Thyroid gland (tissue), 4 donors: ENCODE measurements at regions not wholly inside any gene's neighbourhood (a gene's known extent, or its start where the extent isn't known, plus 50 kb on each side); places are given as distances from the start of the nearest gene placed in this dataset.

Experiments
- DNase-seq, 2 donors: peaks; one replicate each; pipeline ENCODE4 v3.0.0-alpha.2; 2019
- H3K27ac ChIP-seq, 3 donors: fragments of 200-600 bp; sonication (generic); 1 replicate in 2 of 3; 2 replicates in 1 of 3; pipeline ENCODE4 v1.5.1; 2016 to 2019; ENCODE audit warnings: mild to moderate bottlenecking in 1 of 3, moderate library complexity in 1 of 3
- H3K27me3 ChIP-seq: fragments of 200-600 bp; sonication (generic); one replicate; pipeline ENCODE4 v1.5.1; 2019
- H3K36me3 ChIP-seq, 2 donors: fragments of 200-600 bp; sonication (generic); one replicate each; pipeline ENCODE4 v1.5.1; 2016 to 2019
- H3K4me1 ChIP-seq, 2 donors: fragments of 200-600 bp; sonication (generic); one replicate each; pipeline ENCODE4 v1.5.1; 2017 to 2019
- H3K4me3 ChIP-seq, 3 donors: fragments of 200-600 bp; sonication (generic); replicated peaks in 1 of 3; 1 replicate in 2 of 3; 2 replicates in 1 of 3; pipeline ENCODE4 v1.5.1; 2016; ENCODE audit warnings: mild to moderate bottlenecking in 1 of 3
- H3K9me3 ChIP-seq: fragments of 200-600 bp; sonication (generic); one replicate; pipeline ENCODE4 v1.5.1; 2017
- CTCF ChIP-seq, 6 experiments: fragments of 200-600 bp in 3 of 6; fragments of 450-650 bp in 3 of 6; sonication (generic) in 3 of 6; IDR thresholded peaks; one replicate each; pipeline ENCODE4 v1.5.1; 2016 to 2019; ENCODE audit warnings: antibody characterized with exemption in 6 of 6, mild to moderate bottlenecking in 2 of 6, inconsistent platforms in 1 of 6, moderate library complexity in 1 of 6
- POLR2A ChIP-seq, 2 donors: fragments of 450-650 bp; IDR thresholded peaks; one replicate each; pipeline ENCODE4 v1.6.1; 2017; ENCODE audit warnings: antibody characterized with exemption in 2 of 2, mild to moderate bottlenecking in 2 of 2, moderate library complexity in 1 of 2
- WGBS, 2 donors: methylation state at CpG; one replicate each; pipeline ENCODE4 v1.1.5; 2017; 5-methylcytosine and 5-hydroxymethylcytosine counted together
- intact Hi-C: fragments of 100-400 bp; cut with DNase I; formaldehyde crosslinking; loops from one replicate; pipeline ENCODE4 v1.15.1; 2023

- H3K36me3 ChIP-seq, result no peaks in the 10 kb centered on the region
- no peaks in the 10 kb centered on the region for H3K9me3 ChIP-seq
- TF ChIP-seq POLR2A (IDR thresholded peaks at IDR 0.05), result no peak
- no peak for TF ChIP-seq CTCF (IDR thresholded peaks at IDR 0.05)
- WGBS, 2 donors, result 90 to 91% methylated on average over 7 of the region's 7 CpGs
- no peak overlapping the region for H3K27ac ChIP-seq
- no peaks in the 10 kb centered on the region for H3K27me3 ChIP-seq
- H3K4me3 ChIP-seq, result no peak overlapping the region
- no peak for DNase-seq
- intact Hi-C loops, result no loop called here
- H3K4me1 ChIP-seq, result peaks cover 0 to 14% of the 10 kb centered on the region in 2 donors
Observed at GRCh38 chr15:58257776-58258325, 119.7 kb downstream of the AQP9 start.

GRCh38 chr15:58258501-58259292 lies 120.5 kb downstream of the AQP9 start:
- intact Hi-C loops, result no loop called here

GRCh38 chr15:58260205-58260724 lies 122.1 kb downstream of the AQP9 start:
- DNase-seq, result no peak
- Histone ChIP-seq H3K4me1 (peaks cover 0 to 14% of the 10 kb centered on the region in 2 donors), H3K36me3 (no peaks in the 10 kb centered on the region), H3K4me3 (no peak overlapping the region), H3K27ac (no peak overlapping the region), H3K9me3 (no peaks in the 10 kb centered on the region), H3K27me3 (no peaks in the 10 kb centered on the region)
- intact Hi-C loops, result no loop called here
- TF ChIP-seq CTCF (IDR thresholded peaks at IDR 0.05), result no peak
- no peak for TF ChIP-seq POLR2A (IDR thresholded peaks at IDR 0.05)
- 56 to 83% methylated on average over 6 of the region's 6 CpGs for WGBS, 2 donors

More at GRCh38 chr15:58258501-58259292, 120.5 kb downstream of the AQP9 start:
- Histone ChIP-seq H3K27me3 (no peaks in the 10 kb centered on the region), H3K36me3 (no peaks in the 10 kb centered on the region), H3K4me3 (no peak overlapping the region), H3K27ac (no peak overlapping the region), H3K4me1 (peaks cover 0 to 14% of the 10 kb centered on the region in 2 donors), H3K9me3 (no peaks in the 10 kb centered on the region)
- DNase-seq, result no peak
- TF ChIP-seq POLR2A (IDR thresholded peaks at IDR 0.05) (no peak), CTCF (IDR thresholded peaks at IDR 0.05) (no peak)
- WGBS, 2 donors, result 91 to 92% methylated on average over 7 of the region's 7 CpGs

GRCh38 chr15:58260725-58261267 lies 122.6 kb downstream of the AQP9 start:
- peak; percentile 63 for DNase-seq
- H3K36me3 ChIP-seq, result no peaks in the 10 kb centered on the region
- intact Hi-C loops, result no loop called here
- H3K27ac ChIP-seq, result no peak overlapping the region
- no peak overlapping the region for H3K4me3 ChIP-seq
- no peaks in the 10 kb centered on the region for H3K9me3 ChIP-seq
- 44 to 46% methylated on average over 2 of the region's 2 CpGs for WGBS, 2 donors
- H3K27me3 ChIP-seq, result no peaks in the 10 kb centered on the region
- peaks cover 0 to 14% of the 10 kb centered on the region in 2 donors for H3K4me1 ChIP-seq
- TF ChIP-seq CTCF (IDR thresholded peaks at IDR 0.05) (no peak), POLR2A (IDR thresholded peaks at IDR 0.05) (no peak)

- Histone ChIP-seq H3K9me3 (no peaks in the 10 kb centered on the region), H3K36me3 (no peaks in the 10 kb centered on the region), H3K4me3 (no peak overlapping the region), H3K27me3 (no peaks in the 10 kb centered on the region), H3K4me1 (peaks cover 0 to 14% of the 10 kb centered on the region in 2 donors), H3K27ac (no peak overlapping the region)
- intact Hi-C loops, result no loop called here
- WGBS, 2 donors, result 78 to 90% methylated on average over 5 of the region's 5 CpGs
- DNase-seq, result no peak
- no peak for TF ChIP-seq POLR2A (IDR thresholded peaks at IDR 0.05)
Observed at GRCh38 chr15:58261368-58261767, 123.2 kb downstream of the AQP9 start.
